Testis (tissue), 2 donors: ENCODE measurements at regions not wholly inside any gene's neighbourhood (a gene's known extent, or its start where the extent isn't known, plus 50 kb on each side); places are given as distances from the start of the nearest gene placed in this dataset.

Source experiments
- DNase-seq: peaks from one replicate; pipeline ENCODE4 v3.0.0-alpha.2; 2019
- H3K27ac ChIP-seq, 2 donors: fragments of 200-600 bp; sonication (generic); one replicate each; pipeline ENCODE4 v1.5.1; 2019
- H3K27me3 ChIP-seq: fragments of 200-600 bp; sonication (generic); one replicate; pipeline ENCODE4 v1.5.1; 2019
- H3K36me3 ChIP-seq: fragments of 200-600 bp; sonication (generic); one replicate; pipeline ENCODE4 v1.5.1; 2017; ENCODE audit warnings: low read depth; ENCODE audit errors: missing control alignments
- H3K4me1 ChIP-seq: fragments of 200-600 bp; sonication (generic); one replicate; pipeline ENCODE4 v1.5.1; 2019
- H3K4me3 ChIP-seq, 2 donors: fragments of 200-600 bp; sonication (generic); one replicate each; pipeline ENCODE4 v1.5.1; 2017 to 2019
- H3K9me3 ChIP-seq: fragments of 200-600 bp; sonication (generic); one replicate; pipeline ENCODE4 v1.5.1; 2017
- CTCF ChIP-seq, 3 experiments: fragments of 450-650 bp in 2 of 3; fragments of 200-600 bp in 1 of 3; sonication (generic) in 1 of 3; IDR thresholded peaks; one replicate each; pipeline ENCODE4 v1.5.1; 2016 to 2019; ENCODE audit warnings: antibody characterized with exemption in 3 of 3, mild to moderate bottlenecking in 2 of 3, moderate library complexity in 1 of 3
- POLR2A ChIP-seq: fragments of 450-650 bp; IDR thresholded peaks from one replicate; pipeline ENCODE4 v1.6.1; 2017; ENCODE audit warnings: antibody characterized with exemption, mild to moderate bottlenecking, moderate library complexity
- WGBS, 2 donors: methylation state at CpG; one replicate each; pipeline ENCODE4 v1.1.5; 2018; 5-methylcytosine and 5-hydroxymethylcytosine counted together
- intact Hi-C: fragments of 100-400 bp; cut with DNase I; formaldehyde crosslinking; loops from one replicate; pipeline ENCODE4 v1.15.1; 2023; ENCODE audit warnings: low total_unique reads

GRCh38 chr3:36229496-36229895 is 150.8 kb upstream of the STAC start:
- intact Hi-C loops: no loop called here
- Histone ChIP-seq H3K27me3 (no peaks in the 10 kb centered on the region), H3K36me3 (no peaks in the 10 kb centered on the region), H3K27ac (no peak overlapping the region), H3K4me3 (no peak overlapping the region), H3K9me3 (no peaks in the 10 kb centered on the region), H3K4me1 (peaks cover 4% of the 10 kb centered on the region)
- 94 to 100% methylated on average over 1 of the region's 1 CpG for WGBS, 2 donors
- DNase-seq: no peak
- TF ChIP-seq POLR2A (no peak), CTCF (IDR thresholded peaks at IDR 0.05) (no peak)

- intact Hi-C loops: no loop called here
- Histone ChIP-seq H3K9me3 (no peaks in the 10 kb centered on the region), H3K4me3 (no peak overlapping the region), H3K36me3 (no peaks in the 10 kb centered on the region), H3K4me1 (peaks cover 3% of the 10 kb centered on the region), H3K27ac (no peak overlapping the region), H3K27me3 (no peaks in the 10 kb centered on the region)
- TF ChIP-seq CTCF (IDR thresholded peaks at IDR 0.05) (no peak), POLR2A (no peak)
- no peak for DNase-seq
These were observed 147.4 kb upstream of the STAC start for GRCh38 chr3:36232797-36233489.

- H3K27me3 ChIP-seq: no peaks in the 10 kb centered on the region
These were observed 135.6 kb upstream of the STAC start for GRCh38 chr3:36244728-36245127.

GRCh38 chr3:36248374-36248773 is 131.9 kb upstream of the STAC start:
- Histone ChIP-seq H3K36me3 (no peaks in the 10 kb centered on the region), H3K27me3 (no peaks in the 10 kb centered on the region), H3K4me3 (no peak overlapping the region), H3K4me1 (no peaks in the 10 kb centered on the region), H3K9me3 (no peaks in the 10 kb centered on the region), H3K27ac (no peak overlapping the region)
- TF ChIP-seq CTCF (IDR thresholded peaks at IDR 0.05): no peak
- no peak for TF ChIP-seq POLR2A
- no peak for DNase-seq
- intact Hi-C loops: no loop called here
- 84 to 93% methylated on average over 3 of the region's 3 CpGs for WGBS, 2 donors

More at GRCh38 chr3:36244728-36245127, 135.6 kb upstream of the STAC start:
- whole genome bisulfite sequencing, 2 donors: 86 to 87% methylated on average over 1 of the region's 1 CpG
- Histone ChIP-seq H3K9me3 (no peaks in the 10 kb centered on the region), H3K4me1 (no peaks in the 10 kb centered on the region), H3K27ac (no peak overlapping the region), H3K36me3 (no peaks in the 10 kb centered on the region), H3K4me3 (no peak overlapping the region)
- intact Hi-C loops: no loop called here
- TF ChIP-seq CTCF (IDR thresholded peaks at IDR 0.05): no peak
- TF ChIP-seq POLR2A: no peak
- DNase-seq: no peak

GRCh38 chr3:36250191-36250590 is 130.1 kb upstream of the STAC start:
- no peaks in the 10 kb centered on the region for H3K27me3 ChIP-seq
- no peaks in the 10 kb centered on the region for H3K9me3 ChIP-seq
- H3K4me3 ChIP-seq: no peak overlapping the region
- TF ChIP-seq CTCF (IDR thresholded peaks at IDR 0.05): no peak
- TF ChIP-seq POLR2A: no peak
- no peaks in the 10 kb centered on the region for H3K36me3 ChIP-seq
- intact Hi-C loops: no loop called here
- no peaks in the 10 kb centered on the region for H3K4me1 ChIP-seq
- DNase-seq: no peak
- WGBS, 2 donors: 64% methylated on average over 1 of the region's 1 CpG; no CpG with 5 or more reads in 1 of the 2 donors
- H3K27ac ChIP-seq: no peak overlapping the region
